ENCODE measurements at regions not wholly inside any gene's neighbourhood (a gene's known extent, or its start where the extent isn't known, plus 50 kb on each side); places are given as distances from the start of the nearest gene placed in this dataset.

GRCh38 chr12:67819902-67820301, 169.3 kb upstream of the IFNG-AS1 start:
- no peak for TF ChIP-seq POLR2AphosphoS5 (IDR thresholded peaks at IDR 0.05; ENCODE audit: insufficient read depth, low read depth, low read length)
- TF ChIP-seq CTCF (IDR thresholded peaks at IDR 0.05; ENCODE audit: extremely low read depth in 1 of 2, insufficient read depth in 1 of 2, low read depth in 1 of 2, low read length in 2 of 2) = no peak
